Activated CD4-positive, alpha-beta T cell treated with anti-CD3 and anti-CD28 coated beads for 36 hours (primary cell): ENCODE measurements at regions not wholly inside any gene's neighbourhood (a gene's known extent, or its start where the extent isn't known, plus 50 kb on each side); places are given as distances from the start of the nearest gene placed in this dataset.

Source experiments
- ATAC-seq: fragments of 200-7000 bp; cut with Tn5 transposase; one replicate; pipeline ENCODE4 v1.10.0; 2021; ENCODE audit warnings: mild to moderate bottlenecking, moderate library complexity
- CTCF ChIA-PET: fragments of 350-600 bp; sonication (Branson Sonifier 250); formaldehyde crosslinking; loops from one replicate; lab custom pipeline; 2021; ENCODE audit warnings: antibody characterized with exemption; lab: Charles Lee
- POLR2A ChIA-PET: fragments of 350-600 bp; sonication (Branson Sonifier 250); formaldehyde crosslinking; loops from one replicate; lab custom pipeline; 2021; ENCODE audit warnings: antibody characterized with exemption, inconsistent platforms; lab: Charles Lee
- DNase-seq: peaks from one replicate; pipeline ENCODE4 v3.0.0-alpha.2; 2020
- H3K27ac Mint-ChIP-seq: one replicate; pipeline ENCODE4 v1.8.0; 2021; ENCODE audit warnings: mixed read lengths
- H3K27me3 Mint-ChIP-seq: one replicate; pipeline ENCODE4 v1.8.0; 2021; ENCODE audit warnings: mixed read lengths
- H3K36me3 Mint-ChIP-seq: one replicate; pipeline ENCODE4 v1.8.0; 2021; ENCODE audit warnings: low read depth, mixed read lengths
- H3K4me1 Mint-ChIP-seq: one replicate; pipeline ENCODE4 v1.8.0; 2021; ENCODE audit warnings: mixed read lengths
- H3K4me3 Mint-ChIP-seq: one replicate; pipeline ENCODE4 v1.8.0; 2021; ENCODE audit warnings: mild to moderate bottlenecking, moderate library complexity, mixed read lengths
- H3K9me3 Mint-ChIP-seq: one replicate; pipeline ENCODE4 v1.8.0; 2021; ENCODE audit warnings: low read depth, mixed read lengths
- intact Hi-C, 2 experiments: fragments of 100-400 bp; cut with DNase I in 1 of 2; cut with micrococcal nuclease in 1 of 2; formaldehyde crosslinking; loops; one replicate each; pipeline versions ENCODE4 v1.14.2 to v1.15.1; 2022 to 2024; cut with DNase I, micrococcal nuclease

DNA sequence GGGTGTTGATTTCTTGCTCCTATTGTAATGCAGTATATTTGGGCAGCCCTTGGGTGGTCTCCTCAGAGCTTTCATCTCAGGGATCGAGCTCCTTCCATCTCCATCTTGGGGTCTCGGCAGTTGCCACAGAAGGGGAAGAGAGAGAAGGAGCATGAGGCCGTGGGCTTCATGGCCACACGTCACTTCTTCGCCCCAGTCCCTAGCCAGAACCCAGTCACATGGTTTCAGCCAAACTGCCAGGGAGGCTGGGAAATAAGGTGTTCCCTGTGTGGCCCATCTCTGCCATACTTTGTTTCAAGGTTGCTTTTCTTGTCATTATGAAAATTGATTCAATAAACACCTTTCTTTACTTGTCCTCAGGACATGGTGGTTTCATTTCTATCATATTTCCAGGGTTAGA lies 68.4 kb upstream of the NKD1 start:
- no peak for ATAC-seq
- intact Hi-C loops: no loop called here
- DNase-seq: no peak
- H3K9me3 Mint-ChIP-seq: no peaks in the 10 kb centered on the region
- H3K27me3 Mint-ChIP-seq: no peaks in the 10 kb centered on the region
- no peak overlapping the region for H3K27ac Mint-ChIP-seq
- H3K4me1 Mint-ChIP-seq: peaks cover 3% of the 10 kb centered on the region
- no peaks in the 10 kb centered on the region for H3K36me3 Mint-ChIP-seq
- H3K4me3 Mint-ChIP-seq: no peak overlapping the region
- ChIA-PET CTCF (no interaction called here), POLR2A (no interaction called here)

DNA sequence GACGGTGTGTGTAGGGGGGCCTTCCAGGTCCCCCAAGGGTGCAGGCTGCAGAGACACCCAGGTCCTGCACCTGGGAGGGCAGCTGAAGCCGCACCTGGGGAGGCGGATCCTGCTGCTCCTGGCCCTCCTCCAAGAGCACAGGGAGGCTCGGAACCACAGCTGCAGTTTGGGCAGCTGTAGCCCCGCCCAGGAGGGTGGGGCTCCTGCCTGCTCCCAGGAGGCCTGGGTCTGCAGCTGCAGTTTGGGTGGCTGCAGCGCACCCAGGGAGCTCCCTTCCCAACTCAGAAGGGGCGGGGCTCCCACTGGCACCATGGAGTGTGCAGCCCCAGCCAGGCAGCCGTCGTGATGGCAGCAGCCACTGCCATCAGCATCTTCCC lies 69.4 kb upstream of the NKD1 start:
- ATAC-seq: no peak
- Mint-ChIP-seq H3K4me1 (peaks cover 13% of the 10 kb centered on the region), H3K27me3 (no peaks in the 10 kb centered on the region), H3K9me3 (no peaks in the 10 kb centered on the region), H3K4me3 (no peak overlapping the region), H3K36me3 (no peaks in the 10 kb centered on the region), H3K27ac (no peak overlapping the region)
- ChIA-PET POLR2A (no interaction called here), CTCF (no interaction called here)
- DNase-seq: no peak
- intact Hi-C loops: no loop called here

DNA sequence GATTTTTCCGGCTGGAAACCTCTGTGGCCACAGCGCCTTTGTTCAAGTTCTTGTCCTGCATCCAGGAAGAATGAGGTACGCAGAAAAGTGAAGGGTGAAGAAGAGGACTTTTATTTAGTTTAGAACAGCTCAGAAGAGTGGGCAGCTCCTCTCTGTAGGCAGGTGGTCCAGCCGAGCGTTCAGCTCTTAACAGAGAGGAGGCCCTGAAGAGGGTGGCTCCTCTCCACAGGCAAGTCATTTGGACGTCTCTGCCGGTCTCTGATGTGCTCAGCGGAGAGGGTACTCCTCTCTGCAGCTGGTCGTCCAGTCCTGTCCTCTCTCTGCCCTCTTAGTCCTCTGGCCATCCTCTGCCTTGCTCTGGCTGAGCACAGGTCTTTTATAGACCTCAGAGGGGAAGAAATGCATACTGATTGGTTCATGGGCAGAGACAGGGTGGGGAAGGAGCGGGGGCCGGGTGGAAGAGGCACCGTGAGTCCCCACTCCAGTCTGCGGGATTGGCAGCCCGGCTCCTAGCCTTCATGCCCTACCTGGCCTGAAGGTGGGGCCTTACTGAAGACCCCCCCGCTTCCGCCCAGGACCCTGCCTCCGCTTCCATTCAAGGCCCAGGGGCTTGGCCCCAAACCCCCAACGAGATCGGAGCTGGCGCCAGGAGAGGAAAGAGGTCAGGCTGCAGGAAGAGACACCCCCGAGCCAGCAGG lies 70.0 kb upstream of the NKD1 start:
- POLR2A ChIA-PET: no interaction called here
- CTCF ChIA-PET: no interaction called here

DNA sequence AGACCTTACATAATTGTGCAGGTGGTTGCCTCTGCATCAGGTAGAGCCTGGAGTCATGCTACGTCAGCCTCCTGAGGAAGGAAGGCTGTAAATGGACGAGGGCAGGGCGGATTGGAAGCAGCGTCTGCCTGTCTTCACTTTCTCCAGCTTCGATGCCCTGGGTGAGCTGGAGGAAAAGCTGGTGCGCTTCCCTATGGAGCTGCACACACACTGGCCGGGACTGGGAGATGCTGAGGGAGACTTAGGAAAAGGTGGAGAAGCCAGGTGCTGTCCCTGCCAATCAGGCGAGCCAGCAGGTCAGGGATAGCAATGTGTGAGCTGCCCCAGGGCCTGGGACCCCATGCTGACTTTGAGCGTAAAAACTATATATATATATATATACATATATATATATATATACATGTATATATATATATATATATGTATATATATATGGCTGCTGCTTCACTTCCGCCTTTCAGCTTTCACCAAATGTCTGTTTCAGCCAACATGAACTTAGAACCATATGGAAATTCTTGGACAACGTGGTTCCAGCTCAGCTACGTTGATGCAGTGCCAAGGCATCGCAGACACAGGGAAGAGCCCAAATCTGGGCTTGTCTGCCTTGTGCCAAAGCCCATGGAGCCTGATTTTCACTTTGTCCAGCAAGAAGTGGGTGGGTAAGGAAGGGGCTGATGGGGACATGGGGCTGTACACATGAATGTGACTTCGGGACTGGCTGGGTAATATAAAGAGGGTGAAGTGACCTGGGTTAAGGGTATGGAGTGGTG lies 71.5 kb upstream of the NKD1 start:
- DNase-seq (no peak), ATAC-seq (no peak)
- ChIA-PET CTCF (interaction anchor here (0.5 to 0.7 kb wide), 2 partner anchors 140 to 149 kb away, joined by 3 read pairs; no protein-coding TSS in a partner anchor), POLR2A (no interaction called here)
- intact Hi-C loops: no loop called here
- H3K36me3 Mint-ChIP-seq: no peaks in the 10 kb centered on the region
- no peak overlapping the region for H3K4me3 Mint-ChIP-seq
- no peaks in the 10 kb centered on the region for H3K27me3 Mint-ChIP-seq
- peaks cover 22% of the 10 kb centered on the region for H3K4me1 Mint-ChIP-seq
- H3K9me3 Mint-ChIP-seq: no peaks in the 10 kb centered on the region
- H3K27ac Mint-ChIP-seq: no peak overlapping the region

More for the DNA sequence above, 70.0 kb upstream of the NKD1 start:
- intact Hi-C loops: no loop called here
- no peak overlapping the region for H3K4me3 Mint-ChIP-seq
- ATAC-seq (no peak), DNase-seq (no peak)
- H3K4me1 Mint-ChIP-seq: peaks cover 18% of the 10 kb centered on the region
- H3K9me3 Mint-ChIP-seq: no peaks in the 10 kb centered on the region
- no peak overlapping the region for H3K27ac Mint-ChIP-seq
- no peaks in the 10 kb centered on the region for H3K36me3 Mint-ChIP-seq
- H3K27me3 Mint-ChIP-seq: no peaks in the 10 kb centered on the region

DNA sequence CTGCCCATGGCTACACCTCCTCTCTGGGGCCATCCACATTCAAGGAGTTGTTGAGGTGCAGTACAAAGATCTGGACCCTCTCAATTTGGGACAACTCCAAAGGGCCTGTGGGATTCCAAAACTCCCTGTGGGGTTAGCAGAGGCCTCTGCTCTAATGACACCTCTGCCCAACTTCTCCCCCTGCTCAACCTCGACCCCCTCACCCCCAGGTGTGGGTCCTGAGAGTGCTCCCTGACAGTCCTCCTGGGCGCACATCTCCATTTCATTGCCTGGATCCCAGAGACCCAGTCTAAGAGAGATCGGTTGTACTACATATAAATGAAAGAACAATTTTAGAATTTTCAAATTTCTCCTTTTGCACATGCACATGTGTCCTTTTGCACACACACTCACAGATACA lies 73.0 kb upstream of the NKD1 start:
- no peaks in the 10 kb centered on the region for H3K36me3 Mint-ChIP-seq
- no peak overlapping the region for H3K4me3 Mint-ChIP-seq
- DNase-seq (no peak), ATAC-seq (no peak)
- H3K27me3 Mint-ChIP-seq: no peaks in the 10 kb centered on the region
- no peak overlapping the region for H3K27ac Mint-ChIP-seq
- ChIA-PET POLR2A (no interaction called here), CTCF (no interaction called here)
- no peaks in the 10 kb centered on the region for H3K9me3 Mint-ChIP-seq
- intact Hi-C loops: no loop called here
- peaks cover 22% of the 10 kb centered on the region for H3K4me1 Mint-ChIP-seq

DNA sequence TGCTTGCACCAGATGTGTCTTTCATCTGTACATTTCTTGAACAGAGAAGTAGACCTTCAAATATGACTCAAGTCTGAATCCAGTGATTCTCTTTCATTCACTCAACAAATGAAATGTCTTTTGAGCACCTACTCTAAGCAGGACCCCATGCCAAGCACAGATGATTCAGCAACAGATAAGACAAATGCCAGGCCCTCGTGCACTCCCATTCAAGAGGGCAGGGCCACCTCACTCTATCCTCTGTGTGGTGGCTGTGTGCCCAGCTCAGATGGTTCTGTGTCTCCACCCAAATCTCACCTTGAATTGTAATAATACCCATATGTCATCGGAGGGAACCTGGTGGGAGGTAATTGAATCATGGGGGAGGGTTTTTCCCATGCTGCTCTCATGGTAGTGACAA lies 74.1 kb upstream of the NKD1 start:
- peaks cover 22% of the 10 kb centered on the region for H3K4me1 Mint-ChIP-seq
- peak; percentile 83 for ATAC-seq
- H3K36me3 Mint-ChIP-seq: no peaks in the 10 kb centered on the region
- H3K27ac Mint-ChIP-seq: peak overlapping the region; percentile 55
- peak; percentile 58 for DNase-seq
- intact Hi-C loops: loop anchor here in 1 of 2 experiments (1.0 to 5.0 kb wide), 4 partner anchors 74 to 333 kb away; partner anchors contain the start of genes ADCY7 and NKD1
- H3K4me3 Mint-ChIP-seq: no peak overlapping the region
- no peaks in the 10 kb centered on the region for H3K9me3 Mint-ChIP-seq
- POLR2A ChIA-PET: no interaction called here
- H3K27me3 Mint-ChIP-seq: no peaks in the 10 kb centered on the region
- CTCF ChIA-PET: interaction anchor here (1.2 kb wide), 1 partner anchor 120 kb away, joined by 4 read pairs; no protein-coding TSS in a partner anchor

DNA sequence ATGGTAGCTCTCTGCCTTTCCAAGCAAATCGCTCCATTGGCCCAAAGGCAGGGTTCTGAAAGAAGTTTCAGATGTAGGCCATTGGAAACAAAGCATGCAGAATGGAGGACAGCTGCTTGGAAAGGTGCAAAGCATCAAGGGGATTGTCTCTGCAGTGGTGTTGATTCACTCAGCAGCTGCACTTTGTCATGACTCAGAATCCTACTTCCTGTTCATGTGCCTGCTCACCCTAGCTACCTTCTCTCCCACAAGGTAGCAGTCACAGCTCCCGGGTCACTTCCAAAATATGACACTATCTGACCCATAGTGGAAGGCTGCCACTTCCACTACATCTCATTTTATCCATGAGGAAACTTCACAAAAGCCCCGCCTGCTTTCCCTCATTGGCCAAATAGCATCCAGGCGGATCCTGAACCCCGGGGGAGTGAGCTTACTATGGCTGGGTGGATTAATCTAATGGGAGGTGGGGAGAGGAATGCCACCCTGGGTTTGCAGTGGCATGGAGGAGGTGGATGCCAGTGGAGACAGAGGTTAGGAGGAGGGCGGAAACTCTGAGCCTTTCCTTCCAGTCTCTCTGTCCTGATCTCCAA lies 74.7 kb upstream of the NKD1 start:
- peak; percentile 54 for DNase-seq
- Mint-ChIP-seq H3K9me3 (no peaks in the 10 kb centered on the region), H3K27me3 (peaks cover 3% of the 10 kb centered on the region), H3K4me3 (no peak overlapping the region), H3K4me1 (peaks cover 26% of the 10 kb centered on the region), H3K27ac (peak overlapping the region; percentile 55), H3K36me3 (no peaks in the 10 kb centered on the region)
- ATAC-seq: peak; percentile 82
- ChIA-PET CTCF (interaction anchor here (0.7 to 2.4 kb wide), 7 partner anchors 8 to 338 kb away, joined by 3 to 8 read pairs (median 4); no protein-coding TSS in a partner anchor), POLR2A (no interaction called here)
- intact Hi-C loops: loop anchor here in 1 of 2 experiments (5.0 kb wide), 3 partner anchors 206 to 334 kb away; partner anchors contain the start of gene ADCY7

DNA sequence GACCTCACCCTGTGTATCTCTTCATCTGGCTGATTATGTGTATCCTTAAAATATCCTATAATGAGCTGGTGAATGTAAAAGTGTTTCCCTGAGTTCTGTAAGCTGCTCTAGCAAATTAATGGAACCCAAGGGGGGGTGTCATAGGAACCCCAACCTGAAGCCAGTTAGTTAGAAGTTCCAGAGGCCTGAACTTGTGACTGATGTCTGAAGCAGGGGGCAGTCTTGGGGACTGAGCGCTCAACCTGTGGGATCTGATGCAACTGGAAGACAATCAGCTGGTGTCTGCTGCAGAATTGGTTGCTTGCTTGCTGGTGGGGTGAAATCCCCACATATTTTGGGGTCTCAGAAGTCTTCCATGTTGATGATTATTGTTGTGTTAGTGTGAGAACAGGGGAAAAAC lies 75.7 kb upstream of the NKD1 start:
- ATAC-seq: no peak
- H3K27me3 Mint-ChIP-seq: peaks cover 4% of the 10 kb centered on the region
- intact Hi-C loops: loop anchor here in 1 of 2 experiments (5.0 kb wide), 3 partner anchors 205 to 335 kb away; partner anchors contain the start of gene ADCY7
- POLR2A ChIA-PET: no interaction called here
- H3K9me3 Mint-ChIP-seq: no peaks in the 10 kb centered on the region
- DNase-seq: no peak
- no peak overlapping the region for H3K4me3 Mint-ChIP-seq
- H3K36me3 Mint-ChIP-seq: no peaks in the 10 kb centered on the region
- CTCF ChIA-PET: interaction anchor here (0.6 to 2.4 kb wide), 4 partner anchors 12 to 339 kb away, joined by 3 to 8 read pairs (median 4); no protein-coding TSS in a partner anchor
- peaks cover 30% of the 10 kb centered on the region for H3K4me1 Mint-ChIP-seq
- H3K27ac Mint-ChIP-seq: no peak overlapping the region

DNA sequence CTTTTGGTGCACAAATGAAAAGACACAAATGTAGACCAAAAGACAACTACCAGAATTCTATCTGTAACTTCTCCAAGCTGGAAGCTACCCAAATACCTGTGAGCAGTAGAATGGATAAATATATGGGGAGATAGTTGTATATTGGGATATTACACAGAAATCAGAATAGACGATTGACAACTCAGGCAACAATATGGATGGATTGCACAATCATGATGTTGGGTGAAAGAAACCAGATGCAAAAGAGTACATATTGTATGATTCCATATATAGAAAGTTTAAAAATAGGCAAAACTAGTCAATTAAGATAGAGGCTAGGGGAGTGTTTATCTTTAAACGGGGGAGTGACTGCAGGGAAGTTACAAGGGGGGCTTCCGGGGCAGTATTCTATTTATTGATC lies 77.5 kb upstream of the NKD1 start:
- CTCF ChIA-PET: interaction anchor here (0.7 to 1.8 kb wide), 2 partner anchors 116 to 372 kb away, joined by 3 to 5 read pairs; no protein-coding TSS in a partner anchor
- no peak overlapping the region for H3K4me3 Mint-ChIP-seq
- intact Hi-C loops: loop anchor here in 1 of 2 experiments (5.0 kb wide), 3 partner anchors 203 to 337 kb away; partner anchors contain the start of gene ADCY7

DNA sequence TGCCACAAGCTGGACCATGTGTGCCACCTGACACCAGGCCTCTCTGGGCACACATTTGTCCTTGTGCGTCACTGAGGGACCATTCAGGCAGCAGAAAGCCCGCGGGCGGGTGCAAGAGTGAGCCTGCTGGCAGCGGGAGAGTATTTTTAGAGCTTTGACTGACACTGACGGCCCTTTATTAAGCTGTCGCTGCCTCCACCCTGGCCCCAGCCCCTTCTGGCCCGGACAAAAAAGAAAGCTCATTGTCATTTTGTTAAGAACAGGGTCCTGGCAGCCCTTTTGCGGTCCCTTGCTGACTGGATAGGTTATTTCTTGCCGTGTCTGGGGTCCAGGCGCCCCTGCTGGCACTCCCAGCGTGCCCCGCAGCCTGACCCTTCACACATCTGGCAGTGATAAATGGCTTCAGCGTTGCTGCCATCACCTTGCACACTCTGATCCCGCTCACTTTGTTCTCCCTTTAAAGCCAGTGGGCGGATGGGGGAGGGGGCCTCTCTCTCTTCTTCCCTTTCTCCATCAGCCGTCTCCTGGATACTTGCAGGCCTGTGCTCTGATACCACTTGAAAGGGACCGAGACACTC lies 78.4 kb upstream of the NKD1 start:
- Mint-ChIP-seq H3K9me3 (no peaks in the 10 kb centered on the region), H3K27me3 (peaks cover 7% of the 10 kb centered on the region), H3K4me3 (no peak overlapping the region), H3K27ac (no peak overlapping the region), H3K4me1 (peaks cover 28% of the 10 kb centered on the region), H3K36me3 (no peaks in the 10 kb centered on the region)
- DNase-seq (no peak), ATAC-seq (no peak)
- intact Hi-C loops: loop anchor here in 1 of 2 experiments (5.0 kb wide), 3 partner anchors 203 to 337 kb away; partner anchors contain the start of gene ADCY7
- CTCF ChIA-PET: interaction anchor here (1.8 kb wide), 1 partner anchor 115 kb away, joined by 5 read pairs; no protein-coding TSS in a partner anchor
- POLR2A ChIA-PET: interaction anchor here (0.6 kb wide), 2 partner anchors 44 to 134 kb away, joined by 3 read pairs; no protein-coding TSS in a partner anchor

More for the DNA sequence above, 77.5 kb upstream of the NKD1 start:
- Mint-ChIP-seq H3K4me1 (peaks cover 30% of the 10 kb centered on the region), H3K36me3 (no peaks in the 10 kb centered on the region), H3K27me3 (peaks cover 7% of the 10 kb centered on the region), H3K9me3 (no peaks in the 10 kb centered on the region), H3K27ac (no peak overlapping the region)
- DNase-seq (no peak), ATAC-seq (no peak)
- POLR2A ChIA-PET: no interaction called here
